ENCODE measurements at regions not wholly inside any gene's neighbourhood (a gene's known extent, or its start where the extent isn't known, plus 50 kb on each side); places are given as distances from the start of the nearest gene placed in this dataset.

GRCh38 chr6:139443231-139444112 is 69.0 kb upstream of the CITED2 start:
- DNase-seq (ENCODE audit: low read depth in 4 of 4, low spot score in 3 of 4), result no peak

GRCh38 chr6:139442188-139442671 is 67.8 kb upstream of the CITED2 start:
- no peak for DNase-seq (ENCODE audit: low read depth in 4 of 4, low spot score in 3 of 4)

- DNase-seq (ENCODE audit: low read depth in 4 of 4, low spot score in 3 of 4), result no peak
These were observed 64.9 kb upstream of the CITED2 start for GRCh38 chr6:139439349-139439748.

- no peak for DNase-seq (ENCODE audit: low read depth in 4 of 4, low spot score in 3 of 4)
These were observed 64.3 kb upstream of the CITED2 start for GRCh38 chr6:139438775-139439174.

- no peak for DNase-seq (ENCODE audit: low read depth in 4 of 4, low spot score in 3 of 4)
These were observed 62.5 kb upstream of the CITED2 start for GRCh38 chr6:139436957-139437348.

- DNase-seq (ENCODE audit: low read depth in 4 of 4, low spot score in 3 of 4), result no peak
These were observed 61.9 kb upstream of the CITED2 start for GRCh38 chr6:139436200-139436956.

- DNase-seq (ENCODE audit: low read depth in 4 of 4, low spot score in 3 of 4), result no peak
These were observed 59.4 kb upstream of the CITED2 start for GRCh38 chr6:139433631-139434419.

GRCh38 chr6:139431602-139431956 is 57.1 kb upstream of the CITED2 start:
- no peak for DNase-seq (ENCODE audit: low read depth in 4 of 4, low spot score in 3 of 4)

GRCh38 chr6:139430899-139431601 is 56.6 kb upstream of the CITED2 start:
- DNase-seq (ENCODE audit: low read depth in 4 of 4, low spot score in 3 of 4), result no peak

GRCh38 chr6:139429580-139430145 is 55.2 kb upstream of the CITED2 start:
- DNase-seq (ENCODE audit: low read depth in 4 of 4, low spot score in 3 of 4), result no peak

- no peak for DNase-seq (ENCODE audit: low read depth in 4 of 4, low spot score in 3 of 4)
These were observed 52.8 kb upstream of the CITED2 start for GRCh38 chr6:139427199-139427598.

- no peak for DNase-seq (ENCODE audit: low read depth in 4 of 4, low spot score in 3 of 4)
These were observed 52.3 kb upstream of the CITED2 start for GRCh38 chr6:139426795-139427194.

GRCh38 chr6:139425780-139426179 is 51.3 kb upstream of the CITED2 start:
- no peak for DNase-seq (ENCODE audit: low read depth in 4 of 4, low spot score in 3 of 4)

GRCh38 chr6:139423971-139424667 is 49.7 kb upstream of the CITED2 start:
- DNase-seq (ENCODE audit: low read depth in 4 of 4, low spot score in 3 of 4), result no peak
